OCI-LY1 (cell line): ENCODE measurements at regions not wholly inside any gene's neighbourhood (a gene's known extent, or its start where the extent isn't known, plus 50 kb on each side); places are given as distances from the start of the nearest gene placed in this dataset.

Source experiments
- H2AFZ ChIP-seq: fragments of 200-600 bp; sonication (generic), shearing (Covaris generic); 2 replicates; pipeline ENCODE4 v1.6.0; 2014; ENCODE audit warnings: antibody characterized with exemption, mild to moderate bottlenecking, low read length
- H3F3A ChIP-seq: fragments of 200-600 bp; sonication (generic), shearing (Covaris generic); 2 replicates; pipeline ENCODE4 v1.6.0; 2014; ENCODE audit warnings: mild to moderate bottlenecking, antibody characterized with exemption, low read length, moderate library complexity; ENCODE audit not compliant: insufficient read depth
- H3K27ac ChIP-seq: fragments of 200-600 bp; sonication (generic); 2 replicates; pipeline ENCODE4 v1.5.1; 2014; ENCODE audit warnings: low read length, mixed run types, mild to moderate bottlenecking, low read depth; ENCODE audit not compliant: poor library complexity, severe bottlenecking
- H3K27me3 ChIP-seq: fragments of 200-600 bp; sonication (generic); 2 replicates; pipeline ENCODE4 v1.6.0; 2014; ENCODE audit warnings: antibody characterized with exemption, mild to moderate bottlenecking, low read length, moderate library complexity; ENCODE audit not compliant: insufficient read depth
- H3K36me3 ChIP-seq: fragments of 200-600 bp; sonication (generic); 2 replicates; pipeline ENCODE4 v1.6.1; 2014; ENCODE audit warnings: mild to moderate bottlenecking, antibody characterized with exemption, low read length, moderate library complexity, mixed read lengths; ENCODE audit not compliant: insufficient read depth
- H3K4me1 ChIP-seq: fragments of 200-600 bp; sonication (generic); 2 replicates; pipeline ENCODE4 v1.5.1; 2014; ENCODE audit warnings: mild to moderate bottlenecking, low read length, moderate library complexity; ENCODE audit not compliant: insufficient read depth, severe bottlenecking
- H3K4me2 ChIP-seq: fragments of 200-600 bp; sonication (generic), shearing (Covaris generic); 2 replicates; pipeline ENCODE4 v1.6.1; 2014; ENCODE audit warnings: low read length
- H3K4me3 ChIP-seq: fragments of 200-600 bp; sonication (generic); 2 replicates; pipeline ENCODE4 v1.5.1; 2014; ENCODE audit warnings: low read length, low read depth, mild to moderate bottlenecking, mixed read lengths; ENCODE audit not compliant: poor library complexity, severe bottlenecking
- H3K79me2 ChIP-seq: fragments of 200-600 bp; shearing (Covaris generic); 2 replicates; pipeline ENCODE4 v1.6.1; 2016; ENCODE audit warnings: mixed run types, low read length, mixed read lengths; ENCODE audit not compliant: insufficient read depth
- H3K9ac ChIP-seq: fragments of 200-600 bp; sonication (generic), shearing (Covaris generic); 2 replicates; pipeline ENCODE4 v1.6.1; 2014; ENCODE audit warnings: mild to moderate bottlenecking, low read length, mixed read lengths
- H3K9me2 ChIP-seq: fragments of 200-600 bp; sonication (generic), shearing (Covaris generic); 2 replicates; pipeline ENCODE4 v1.6.1; 2014; ENCODE audit warnings: low read depth, mild to moderate bottlenecking, low read length, mixed read lengths
- H3K9me3 ChIP-seq: fragments of 200-600 bp; shearing (Covaris generic); 2 replicates; pipeline ENCODE4 v1.6.1; 2014; ENCODE audit warnings: low read length, mixed read lengths
- H4K20me1 ChIP-seq: fragments of 200-600 bp; sonication (generic), shearing (Covaris generic); 2 replicates; pipeline ENCODE4 v1.6.0; 2016; ENCODE audit warnings: mild to moderate bottlenecking, low read length; ENCODE audit not compliant: insufficient read depth
- EZH2 ChIP-seq: fragments of 200-600 bp; sonication (generic), shearing (Covaris generic); IDR thresholded peaks from 2 replicates; pipeline ENCODE4 v1.8.0; 2017; ENCODE audit warnings: borderline replicate concordance, mixed run types, mild to moderate bottlenecking, antibody characterized with exemption, low read length, moderate library complexity, mixed read lengths
- TF ChIP-seq, protein P1 (sequence below): fragments of 200-600 bp; sonication (generic), shearing (Covaris generic); IDR thresholded peaks from 2 replicates; pipeline ENCODE4 v1.5.1; 2017; ENCODE audit warnings: mild to moderate bottlenecking, antibody characterized with exemption, low read length, moderate library complexity, mixed read lengths

DNA sequence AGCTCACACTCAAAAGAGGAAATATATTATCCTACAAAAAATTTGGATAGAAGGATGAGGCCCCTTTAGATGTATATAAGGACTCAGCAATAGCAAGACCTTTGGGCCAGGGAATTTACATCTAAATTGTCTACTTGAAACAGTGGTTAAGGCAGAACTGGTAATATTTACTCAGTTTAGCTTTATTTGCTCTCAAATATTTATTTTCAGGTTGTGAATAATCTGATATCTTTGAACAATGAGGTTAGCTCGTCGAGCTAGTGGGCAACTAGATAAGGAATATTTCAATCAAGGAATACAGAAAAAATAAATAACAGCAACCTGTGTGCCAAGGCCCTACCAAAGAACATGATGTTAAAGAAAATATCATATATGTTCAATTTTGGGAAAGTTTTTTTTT is 966.3 kb downstream of the DTWD2 start:
- 0 out of 2 replicates have a peak, but pooled peaks cover 3% of the 10 kb centered on the region for H3F3A ChIP-seq
- H3K4me1 ChIP-seq, result no peaks in the 10 kb centered on the region
- H3K9ac ChIP-seq, result no peak overlapping the region
- H3K36me3 ChIP-seq, result no peaks in the 10 kb centered on the region
- H3K4me3 ChIP-seq, result no peak overlapping the region
- H2AFZ ChIP-seq, result no peak overlapping the region
- no peaks in the 10 kb centered on the region for H3K79me2 ChIP-seq
- H3K9me2 ChIP-seq, result no peaks in the 10 kb centered on the region
- H3K27ac ChIP-seq, result no peak overlapping the region
- H4K20me1 ChIP-seq, result no peaks in the 10 kb centered on the region
- H3K9me3 ChIP-seq, result no peaks in the 10 kb centered on the region
- H3K4me2 ChIP-seq, result no peak overlapping the region
- no peaks in the 10 kb centered on the region for H3K27me3 ChIP-seq
- TF ChIP-seq, protein P1, sequence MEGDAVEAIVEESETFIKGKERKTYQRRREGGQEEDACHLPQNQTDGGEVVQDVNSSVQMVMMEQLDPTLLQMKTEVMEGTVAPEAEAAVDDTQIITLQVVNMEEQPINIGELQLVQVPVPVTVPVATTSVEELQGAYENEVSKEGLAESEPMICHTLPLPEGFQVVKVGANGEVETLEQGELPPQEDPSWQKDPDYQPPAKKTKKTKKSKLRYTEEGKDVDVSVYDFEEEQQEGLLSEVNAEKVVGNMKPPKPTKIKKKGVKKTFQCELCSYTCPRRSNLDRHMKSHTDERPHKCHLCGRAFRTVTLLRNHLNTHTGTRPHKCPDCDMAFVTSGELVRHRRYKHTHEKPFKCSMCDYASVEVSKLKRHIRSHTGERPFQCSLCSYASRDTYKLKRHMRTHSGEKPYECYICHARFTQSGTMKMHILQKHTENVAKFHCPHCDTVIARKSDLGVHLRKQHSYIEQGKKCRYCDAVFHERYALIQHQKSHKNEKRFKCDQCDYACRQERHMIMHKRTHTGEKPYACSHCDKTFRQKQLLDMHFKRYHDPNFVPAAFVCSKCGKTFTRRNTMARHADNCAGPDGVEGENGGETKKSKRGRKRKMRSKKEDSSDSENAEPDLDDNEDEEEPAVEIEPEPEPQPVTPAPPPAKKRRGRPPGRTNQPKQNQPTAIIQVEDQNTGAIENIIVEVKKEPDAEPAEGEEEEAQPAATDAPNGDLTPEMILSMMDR, result no peak
- TF ChIP-seq EZH2, result no peak

DNA sequence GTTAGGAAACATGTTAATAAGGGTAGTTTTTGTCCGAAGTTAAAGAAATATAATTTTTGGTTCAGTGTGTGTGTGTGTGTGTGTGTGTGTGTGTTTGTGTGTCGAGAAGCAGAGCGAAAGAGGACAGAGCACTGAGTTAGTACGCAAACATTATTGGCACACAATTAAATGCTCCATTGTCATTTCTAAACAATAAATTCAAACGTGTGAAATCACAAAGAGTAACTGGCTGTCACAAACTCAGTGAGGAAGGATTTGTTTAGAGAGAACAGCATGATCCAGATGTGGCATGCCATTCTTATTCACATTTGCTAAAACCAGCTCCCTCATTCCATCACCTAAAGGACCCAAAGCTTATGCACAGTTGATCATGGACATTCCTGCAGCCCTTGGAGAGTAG is 970.8 kb downstream of the DTWD2 start:
- no peak overlapping the region for H3K4me2 ChIP-seq
- H3K27me3 ChIP-seq, result no peaks in the 10 kb centered on the region
- no peaks in the 10 kb centered on the region for H3K36me3 ChIP-seq
- H3K9ac ChIP-seq, result no peak overlapping the region
- no peaks in the 10 kb centered on the region for H3F3A ChIP-seq
- no peaks in the 10 kb centered on the region for H3K4me1 ChIP-seq
- H3K27ac ChIP-seq, result no peak overlapping the region
- no peaks in the 10 kb centered on the region for H3K9me2 ChIP-seq
- no peak overlapping the region for H3K4me3 ChIP-seq
- no peaks in the 10 kb centered on the region for H4K20me1 ChIP-seq
- no peaks in the 10 kb centered on the region for H3K79me2 ChIP-seq
- TF ChIP-seq, protein P1, result no peak
- TF ChIP-seq EZH2, result no peak
- H2AFZ ChIP-seq, result no peak overlapping the region
- H3K9me3 ChIP-seq, result no peaks in the 10 kb centered on the region

DNA sequence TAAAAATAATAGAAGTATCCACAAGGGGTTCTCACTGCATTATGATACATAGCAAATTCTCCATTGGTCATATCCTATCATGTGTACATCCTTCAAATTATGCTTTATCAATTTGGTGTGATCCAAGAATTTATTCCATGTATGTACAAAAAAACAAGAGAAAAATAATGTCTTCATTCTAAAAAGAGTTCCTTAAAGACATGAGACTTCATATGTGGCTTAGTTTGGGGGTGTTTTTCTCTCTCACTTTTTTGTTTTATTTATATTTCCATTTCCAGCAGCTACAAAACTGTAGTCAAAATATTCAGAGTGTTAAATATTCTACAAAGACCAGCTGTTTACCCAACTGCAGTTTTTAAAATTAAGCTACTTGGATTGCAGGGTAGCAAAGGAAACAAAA is 972.0 kb downstream of the DTWD2 start:
- Histone ChIP-seq H3K27me3 (no peaks in the 10 kb centered on the region), H3K4me1 (no peaks in the 10 kb centered on the region), H3K79me2 (no peaks in the 10 kb centered on the region), H3K27ac (no peak overlapping the region), H3K9me2 (no peaks in the 10 kb centered on the region), H3K36me3 (no peaks in the 10 kb centered on the region), H3F3A (no peaks in the 10 kb centered on the region), H3K9me3 (no peaks in the 10 kb centered on the region), H2AFZ (no peak overlapping the region), H3K9ac (no peak overlapping the region), H3K4me3 (no peak overlapping the region), H4K20me1 (no peaks in the 10 kb centered on the region), H3K4me2 (no peak overlapping the region)
- no peak for TF ChIP-seq EZH2
- TF ChIP-seq, protein P1, result no peak
